Right ventricle myocardium superior (tissue), 1 donor: ENCODE measurements at regions not wholly inside any gene's neighbourhood (a gene's known extent, or its start where the extent isn't known, plus 50 kb on each side); places are given as distances from the start of the nearest gene placed in this dataset.

Experiments
- ATAC-seq: fragments of 200-7000 bp; cut with Tn5 transposase; one replicate; pipeline ENCODE4 v1.9.1; 2020; ENCODE audit warnings: mild to moderate bottlenecking; ENCODE audit not compliant: poor library complexity
- DNase-seq: peaks from one replicate; pipeline ENCODE4 v3.0.0-alpha.2; 2020
- intact Hi-C: fragments of 100-400 bp; cut with DNase I; formaldehyde crosslinking; loops from one replicate; pipeline ENCODE4 v1.11.2; 2022
- donor health status: DM: no; HTN: yes; CAD: no; lungs with severe emphysema.

DNA sequence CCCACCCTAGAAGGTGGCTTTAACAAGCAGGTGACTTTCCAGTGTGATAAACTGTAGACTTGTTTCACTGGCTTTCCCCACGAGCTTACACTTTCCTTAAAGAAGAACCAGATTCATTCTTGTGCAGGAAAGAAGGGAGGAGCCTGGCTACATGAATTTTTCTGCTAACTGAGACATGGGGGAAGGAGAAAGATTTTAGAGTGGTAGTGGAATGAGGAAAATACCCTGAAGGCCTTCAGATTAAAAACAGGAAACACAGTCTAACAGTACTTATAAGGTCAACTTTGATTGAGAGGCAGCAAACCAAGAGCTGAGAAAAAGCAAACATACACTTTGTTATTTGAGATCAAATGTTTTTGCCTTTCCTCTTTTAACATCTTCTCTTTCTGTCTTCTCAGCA, 640.9 kb upstream of the PLXNA2 start:
- no peak for ATAC-seq

DNA sequence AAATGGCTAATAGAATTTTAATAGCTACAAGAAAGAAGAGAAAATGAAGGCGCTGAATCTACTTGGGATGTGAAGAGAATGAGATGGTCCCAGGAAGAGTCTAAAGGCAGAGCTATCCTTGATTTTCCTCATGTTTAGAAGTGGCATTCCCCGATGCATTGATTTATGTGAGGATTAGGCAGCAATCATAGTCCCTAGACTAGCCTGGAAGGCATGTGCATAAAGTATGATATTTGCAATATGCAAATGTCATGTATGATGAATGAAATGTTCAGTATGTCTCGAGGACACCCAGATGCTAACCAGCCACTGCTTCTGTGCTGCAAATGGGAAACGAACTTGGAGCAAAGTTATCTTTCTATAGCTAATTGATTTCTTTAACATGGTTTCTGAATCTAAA, 641.5 kb upstream of the PLXNA2 start:
- intact Hi-C loops, result no loop called here
- ATAC-seq, result no peak

More for the DNA sequence above, 640.9 kb upstream of the PLXNA2 start:
- DNase-seq, result no peak
- intact Hi-C loops, result no loop called here

DNA sequence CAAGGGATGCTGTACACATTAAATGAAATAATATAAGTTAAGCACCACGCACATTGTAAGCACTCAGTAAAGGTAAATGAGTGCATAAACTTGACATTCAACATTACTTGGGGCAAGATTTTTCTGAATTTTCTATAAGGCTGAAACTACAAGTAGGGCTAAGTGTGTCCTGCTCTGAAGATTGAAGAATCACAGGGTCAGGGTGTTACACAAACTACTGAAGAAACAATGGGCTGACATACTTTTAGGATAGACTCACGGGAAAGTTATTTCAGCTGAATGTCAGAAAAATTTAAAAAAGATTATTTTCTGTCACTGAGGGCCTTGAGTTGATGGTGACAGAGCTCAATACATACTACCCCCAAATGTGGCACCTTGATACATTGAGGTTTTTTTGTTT, 644.2 kb upstream of the PLXNA2 start:
- ATAC-seq (no peak), DNase-seq (no peak)
- intact Hi-C loops, result no loop called here

More for the DNA sequence above, 641.5 kb upstream of the PLXNA2 start:
- no peak for DNase-seq

DNA sequence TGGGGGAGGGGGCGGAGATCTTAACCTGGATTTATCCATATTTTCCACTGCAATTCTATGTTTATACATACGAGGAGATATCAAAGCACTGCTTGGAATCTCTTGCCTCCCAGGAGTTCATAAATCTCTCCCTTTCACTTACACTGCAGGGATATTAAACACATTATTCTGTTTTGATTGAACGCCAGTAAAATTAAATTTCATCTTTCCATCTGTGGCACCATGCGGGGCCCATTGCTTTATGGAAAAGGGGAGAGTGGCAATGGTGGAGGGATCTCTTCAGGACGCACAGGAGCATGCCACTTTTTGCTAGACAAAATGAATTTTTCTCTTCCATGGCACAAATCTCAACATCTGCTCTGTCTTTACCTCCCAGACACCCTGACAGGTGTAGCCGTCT, 648.0 kb upstream of the PLXNA2 start:
- DNase-seq (no peak), ATAC-seq (no peak)
- intact Hi-C loops, result no loop called here

DNA sequence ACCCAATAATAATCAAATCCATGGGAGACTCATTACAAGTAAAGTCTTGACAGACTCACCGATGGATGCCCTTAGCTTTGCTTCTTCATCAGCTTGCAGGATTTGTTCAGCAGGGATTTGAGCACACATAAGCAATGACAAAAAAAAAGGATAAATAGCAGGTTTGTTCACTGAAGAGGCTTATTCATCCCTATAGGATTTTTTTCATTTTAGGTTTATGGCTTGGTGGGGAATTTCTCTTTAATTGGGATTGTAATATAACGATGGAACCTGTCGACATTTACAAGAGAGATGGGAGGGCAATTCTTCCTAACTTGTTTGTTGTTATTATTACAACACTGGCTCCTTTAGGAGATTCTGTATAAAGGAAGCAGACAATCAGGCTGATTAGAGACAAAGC, 649.1 kb upstream of the PLXNA2 start:
- no peak for ATAC-seq
- DNase-seq, result no peak
- intact Hi-C loops, result no loop called here

DNA sequence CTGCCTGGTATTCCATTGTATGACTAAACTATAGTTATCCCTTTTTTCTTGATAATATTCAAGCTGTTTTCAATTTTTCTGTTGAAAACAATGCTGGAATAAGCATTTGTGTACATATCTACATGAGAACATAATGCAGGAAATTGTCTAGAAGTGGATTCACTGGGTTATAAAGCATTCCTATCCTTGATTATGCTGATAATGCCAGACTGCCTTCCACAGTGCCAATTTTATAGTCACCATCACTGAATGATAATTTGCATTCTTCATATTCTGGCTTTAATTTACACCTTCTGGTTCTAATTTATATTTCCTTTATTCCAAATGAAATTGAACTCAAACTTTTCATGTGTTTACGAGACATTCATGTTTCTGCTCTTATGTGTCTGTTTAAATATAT, 651.0 kb upstream of the PLXNA2 start:
- no peak for DNase-seq
- intact Hi-C loops, result no loop called here
- no peak for ATAC-seq

DNA sequence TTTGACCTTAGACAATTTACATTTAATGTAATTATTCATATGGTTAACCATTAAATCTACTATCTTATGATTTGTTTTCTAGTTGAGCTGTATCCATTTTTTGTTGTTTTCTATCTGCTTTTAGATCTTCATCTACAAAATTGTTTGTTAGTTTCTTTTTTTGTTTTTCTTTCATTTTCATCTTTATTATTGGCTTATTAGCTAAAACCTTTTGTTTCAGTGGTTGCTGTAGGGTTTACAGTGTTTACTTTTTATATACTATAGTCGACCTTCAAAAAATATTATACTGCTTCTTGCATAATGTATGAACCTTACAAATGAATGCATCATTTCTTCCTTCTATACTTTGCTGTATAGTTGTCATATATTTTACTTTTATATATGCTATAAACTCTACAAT, 651.6 kb upstream of the PLXNA2 start:
- no peak for ATAC-seq
- no peak for DNase-seq
- intact Hi-C loops, result no loop called here

DNA sequence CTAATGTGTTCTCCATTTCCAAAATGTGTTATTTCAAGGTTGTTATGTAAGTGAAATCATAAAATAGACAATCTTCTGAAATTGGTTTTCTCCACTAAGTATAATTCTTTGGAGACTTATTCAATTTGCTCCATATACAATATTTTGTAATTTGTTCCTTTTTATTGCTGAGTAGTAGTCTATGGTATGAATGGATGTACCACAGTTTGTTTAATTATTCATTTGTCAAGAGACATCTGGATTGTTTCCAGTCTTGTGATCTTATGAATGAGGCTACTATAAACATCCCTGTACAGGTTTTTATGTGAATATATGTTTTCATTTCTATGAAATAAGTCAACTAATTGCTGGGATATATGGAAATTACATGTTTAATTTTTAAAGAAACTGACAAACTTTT, 652.6 kb upstream of the PLXNA2 start:
- intact Hi-C loops, result no loop called here

DNA sequence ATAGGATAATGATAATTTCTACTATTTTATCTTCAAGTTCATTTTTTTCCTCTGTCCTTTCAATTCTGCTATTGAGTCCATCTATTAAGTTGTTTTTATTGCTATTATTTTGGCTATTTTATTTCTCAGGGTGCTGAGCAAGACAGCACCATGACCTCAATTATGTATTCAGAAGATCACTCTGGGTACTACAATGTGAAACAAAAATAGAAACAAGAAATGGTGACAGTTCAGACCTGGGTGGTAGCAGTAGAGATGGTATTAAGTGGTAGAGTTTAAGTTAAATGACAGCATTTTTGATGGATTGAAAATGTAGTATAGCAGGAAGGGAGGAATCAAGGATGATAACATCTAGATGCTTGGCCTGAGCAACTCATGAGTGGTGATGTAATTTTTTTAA, 655.3 kb upstream of the PLXNA2 start:
- no peak for ATAC-seq
- DNase-seq, result no peak
- intact Hi-C loops, result no loop called here

More for the DNA sequence above, 652.6 kb upstream of the PLXNA2 start:
- no peak for ATAC-seq
- DNase-seq, result no peak

DNA sequence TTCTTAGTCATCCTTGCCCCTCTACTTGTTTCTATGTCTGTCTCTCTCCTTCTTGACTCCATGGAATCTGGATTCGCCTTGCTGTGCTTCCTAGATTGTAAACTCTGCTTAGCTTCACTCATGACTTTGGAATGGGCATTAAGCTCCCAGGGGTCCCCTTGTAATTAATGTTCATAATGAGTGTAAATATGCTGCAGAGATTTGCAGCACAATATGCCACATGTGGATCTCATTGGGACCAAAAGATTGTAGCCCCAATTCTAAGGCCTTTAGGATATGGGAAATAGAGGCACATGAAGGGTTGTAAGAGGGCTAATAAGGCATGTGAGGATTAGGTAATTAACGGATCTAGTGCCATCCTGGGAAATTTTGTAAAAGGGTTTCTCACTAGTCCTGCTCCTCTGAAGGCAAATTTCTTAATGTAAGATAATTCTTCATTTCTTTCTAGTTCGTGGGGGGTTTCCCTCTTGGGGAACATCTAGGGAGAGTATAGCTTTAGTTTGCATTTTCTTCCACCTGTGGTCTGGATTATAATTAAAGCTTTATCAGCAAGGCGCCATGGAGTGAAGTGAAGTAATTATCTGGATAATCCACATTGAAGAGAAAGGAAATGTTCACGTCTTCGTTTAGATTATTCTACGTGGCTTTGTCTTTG, 659.2 kb upstream of the PLXNA2 start:
- no peak for DNase-seq
- intact Hi-C loops, result no loop called here
- no peak for ATAC-seq

DNA sequence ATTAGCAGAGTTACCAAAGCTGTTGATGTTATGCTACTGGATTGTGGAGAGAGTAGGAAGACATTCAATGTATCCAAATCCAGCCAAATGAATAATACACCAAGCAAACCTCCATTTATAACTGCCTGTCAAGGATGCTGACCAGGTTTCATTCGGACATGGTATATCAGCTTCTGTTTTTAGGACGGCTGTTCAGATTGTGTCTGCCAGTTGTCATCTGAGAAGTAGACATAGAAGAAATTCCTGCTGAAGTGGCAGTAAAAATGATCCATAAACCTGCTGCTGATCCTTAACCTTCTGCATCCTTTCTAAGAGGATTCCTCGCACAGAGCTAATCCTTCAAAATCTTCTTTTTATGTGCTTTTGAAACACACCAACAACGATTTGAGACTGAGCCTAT, 663.6 kb upstream of the PLXNA2 start:
- ATAC-seq, result no peak
- DNase-seq, result no peak
- intact Hi-C loops, result no loop called here

DNA sequence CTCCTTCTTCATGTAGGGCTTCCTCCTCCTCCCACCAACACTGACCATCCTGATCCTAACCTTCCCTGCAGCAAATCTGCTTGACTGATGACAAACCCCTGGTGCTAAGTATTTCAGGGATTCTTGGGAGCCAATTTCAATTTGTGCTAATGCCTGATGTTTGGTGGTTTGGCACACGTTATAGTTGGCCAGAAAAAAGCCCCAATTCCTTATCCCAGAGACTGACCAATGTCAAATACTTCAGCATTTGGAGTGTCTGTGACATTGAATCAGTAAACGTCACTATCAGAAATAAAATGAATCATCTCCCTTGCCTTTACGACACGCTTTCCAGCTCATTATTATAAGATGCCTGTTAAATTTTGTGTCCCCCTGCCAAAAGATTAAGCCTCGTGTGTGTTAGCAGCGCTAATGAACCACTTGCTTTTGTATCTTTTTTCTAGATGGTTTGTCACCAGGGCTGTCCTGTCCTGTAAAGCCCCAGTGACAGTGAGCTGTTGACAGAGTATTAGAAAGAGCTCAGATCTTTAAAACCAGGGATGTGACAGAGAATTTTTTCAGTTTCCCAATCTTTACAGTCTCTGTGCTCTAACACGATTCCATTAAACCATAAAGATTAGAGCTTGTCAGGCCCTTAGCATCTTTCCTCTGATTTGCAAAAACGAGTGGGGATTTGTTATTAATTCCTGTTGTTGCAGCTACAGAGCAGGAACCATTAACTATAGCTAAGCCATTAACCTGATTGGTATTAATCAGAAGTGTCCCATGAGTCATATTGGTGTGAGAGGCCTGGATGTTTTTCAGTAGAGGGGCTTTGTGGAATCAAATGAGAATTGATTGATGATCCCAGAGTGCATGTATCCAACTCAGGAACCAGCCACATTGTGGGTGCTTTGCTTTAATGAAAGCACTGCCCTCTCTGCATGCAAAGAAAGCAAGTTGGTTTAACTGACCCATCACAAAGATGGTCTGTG, 665.1 kb upstream of the PLXNA2 start:
- intact Hi-C loops, result no loop called here
- no peak for ATAC-seq

DNA sequence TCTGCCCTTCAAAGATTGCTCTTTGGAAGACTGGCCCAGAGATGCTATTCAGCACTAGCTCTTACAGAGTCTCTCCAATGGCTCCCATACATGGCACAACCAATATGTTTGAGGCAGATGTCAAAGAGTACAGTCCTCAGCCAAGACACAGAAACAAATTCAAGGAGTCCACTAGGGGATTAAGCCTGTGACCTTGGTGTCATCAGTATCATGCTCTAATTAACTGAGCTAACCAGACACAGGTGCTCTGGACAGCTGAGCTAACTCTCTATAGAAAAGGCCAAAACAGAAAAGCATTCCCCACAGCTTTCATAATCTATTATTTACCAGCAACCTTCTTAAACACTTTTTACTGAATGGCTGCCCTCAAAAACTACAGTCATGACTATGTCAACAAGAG, 666.0 kb upstream of the PLXNA2 start:
- intact Hi-C loops, result no loop called here
- DNase-seq, result no peak
- ATAC-seq, result no peak

More for the DNA sequence above, 665.1 kb upstream of the PLXNA2 start:
- DNase-seq, result no peak

DNA sequence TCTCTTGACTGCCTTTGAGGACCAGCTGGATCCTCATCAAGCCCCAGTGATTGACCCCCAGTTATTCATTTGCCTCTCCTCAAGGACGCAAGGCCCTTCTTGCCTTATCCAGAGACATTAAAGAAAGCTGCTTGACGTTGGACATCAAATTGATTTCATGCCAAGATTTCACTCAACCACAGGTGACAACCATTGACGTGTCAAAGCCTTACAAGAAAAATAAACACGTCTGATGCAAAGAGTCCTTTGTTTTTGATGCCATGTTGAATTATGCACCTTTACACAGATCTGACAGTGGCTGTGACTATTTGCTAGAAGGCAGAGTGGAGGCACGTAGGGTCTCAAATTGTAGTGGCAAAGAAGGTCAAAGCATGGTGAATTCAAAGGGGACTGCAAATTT, 666.2 kb upstream of the CAMK1G start:
- ATAC-seq (no peak), DNase-seq (no peak)
- intact Hi-C loops, result no loop called here

DNA sequence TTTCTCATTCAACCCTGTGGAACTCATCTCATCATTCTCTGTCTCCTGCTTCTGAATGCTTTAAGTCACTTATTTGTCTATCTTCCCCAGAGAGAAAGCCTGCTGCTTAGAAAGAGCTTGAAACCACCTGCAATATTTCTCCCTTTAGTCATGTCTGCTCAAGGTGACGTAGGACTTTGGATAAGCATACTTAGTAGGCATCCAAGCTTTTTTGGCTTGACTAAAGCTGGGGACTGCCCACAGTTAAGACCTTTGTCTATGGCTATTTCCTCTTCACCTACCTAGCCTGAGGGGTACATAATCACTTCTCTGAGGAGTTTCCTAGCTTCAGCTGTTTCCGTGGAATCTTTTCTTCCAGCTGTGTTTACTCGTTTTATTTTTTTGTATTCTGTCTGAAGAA, 665.8 kb upstream of the CAMK1G start:
- no peak for ATAC-seq
- intact Hi-C loops, result no loop called here
- DNase-seq, result no peak

DNA sequence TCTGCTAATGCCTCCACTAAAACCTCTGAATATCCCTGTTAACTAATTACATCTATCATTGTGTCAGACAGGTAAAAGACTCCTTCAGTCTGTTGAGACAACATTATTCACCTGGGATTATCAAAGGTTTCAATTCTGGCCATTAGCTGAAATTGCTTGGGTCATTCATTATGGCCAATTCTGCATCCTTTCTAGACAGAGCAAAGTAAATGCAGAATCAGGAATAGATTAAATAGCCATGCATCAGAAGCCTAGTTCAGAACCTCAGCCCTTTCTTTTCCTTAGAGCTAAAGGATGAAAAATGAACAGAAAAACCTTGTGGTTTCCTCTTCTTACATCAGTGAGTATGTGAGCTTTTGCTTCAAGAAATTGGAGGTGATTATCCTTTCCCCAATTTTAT, 665.4 kb upstream of the CAMK1G start:
- DNase-seq, result no peak
- no peak for ATAC-seq
- intact Hi-C loops, result no loop called here

DNA sequence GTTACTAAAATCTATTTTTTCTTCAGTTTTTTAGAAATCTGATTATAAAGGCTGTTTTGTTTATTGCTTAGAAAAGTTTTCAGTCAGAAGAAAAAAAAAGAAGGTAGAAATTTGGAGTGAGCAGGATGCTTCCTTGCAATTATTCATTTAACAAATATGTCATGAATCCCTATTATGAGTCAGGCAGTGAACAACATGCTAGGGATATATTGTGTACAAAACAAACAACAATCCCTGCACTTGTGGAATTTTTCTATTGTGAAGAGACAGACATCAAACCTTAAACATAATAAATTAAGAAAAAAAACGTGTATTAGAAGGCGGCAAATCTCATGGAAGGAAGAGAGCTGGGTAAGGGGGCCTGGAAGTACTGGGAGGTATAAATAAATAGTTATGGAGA, 664.1 kb upstream of the CAMK1G start:
- intact Hi-C loops, result no loop called here
- DNase-seq (no peak), ATAC-seq (no peak)

DNA sequence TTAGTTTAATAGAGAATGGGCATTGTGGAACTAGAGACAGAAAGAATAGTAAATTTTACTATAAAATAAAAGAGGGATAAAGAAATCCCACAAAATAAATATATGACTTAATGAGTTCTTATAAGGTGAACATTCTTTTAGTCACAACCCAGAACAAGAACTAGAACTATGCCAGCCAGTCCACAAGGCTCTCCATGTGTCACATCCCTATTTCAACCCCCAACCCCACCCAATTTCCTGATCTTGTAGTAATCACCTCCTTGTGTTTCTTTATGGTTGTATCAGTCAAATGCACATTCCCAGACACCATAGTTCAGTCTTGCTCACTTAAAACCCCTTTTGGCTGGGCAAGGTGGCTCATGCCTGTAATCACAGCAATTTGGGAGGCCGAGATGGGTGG, 662.3 kb upstream of the CAMK1G start:
- intact Hi-C loops, result no loop called here
- DNase-seq (no peak), ATAC-seq (no peak)

DNA sequence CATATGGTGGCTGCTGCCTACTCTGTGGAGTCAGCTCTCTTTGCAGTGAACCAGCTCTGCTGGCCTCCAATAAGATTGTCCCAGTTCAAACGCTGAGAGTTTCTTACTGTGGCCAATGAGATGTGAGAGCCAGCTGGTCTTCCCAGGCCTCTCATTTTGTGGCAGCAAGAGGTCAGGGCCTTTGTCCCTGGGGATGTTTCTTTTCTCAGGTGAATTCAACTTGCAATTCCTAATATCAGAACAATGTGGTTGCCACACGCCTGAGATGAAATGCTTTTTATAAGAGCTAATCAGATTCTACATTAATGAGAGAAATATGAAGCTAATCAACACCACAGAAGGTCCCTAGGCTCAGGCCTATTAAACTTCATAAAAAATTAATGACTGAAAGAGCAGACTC, 660.1 kb upstream of the CAMK1G start:
- DNase-seq, result no peak
- ATAC-seq, result no peak
- intact Hi-C loops, result no loop called here
